Vagina (tissue), 2 donors: ENCODE measurements at regions not wholly inside any gene's neighbourhood (a gene's known extent, or its start where the extent isn't known, plus 50 kb on each side); places are given as distances from the start of the nearest gene placed in this dataset.

Experiments
- DNase-seq, 2 donors: peaks; one replicate each; pipeline ENCODE4 v3.0.0-alpha.2; 2017; ENCODE audit errors: extremely low spot score in 2 of 2
- H3K27ac ChIP-seq: fragments of 200-600 bp; sonication (generic); one replicate; pipeline ENCODE4 v1.5.1; 2019
- H3K27me3 ChIP-seq: fragments of 200-600 bp; sonication (generic); one replicate; pipeline ENCODE4 v1.5.1; 2019
- H3K36me3 ChIP-seq, 2 donors: fragments of 200-600 bp; sonication (generic); one replicate each; pipeline ENCODE4 v1.5.1; 2017 to 2019
- H3K4me1 ChIP-seq: fragments of 200-600 bp; sonication (generic); one replicate; pipeline ENCODE4 v1.5.1; 2019
- H3K4me3 ChIP-seq, 2 donors: fragments of 200-600 bp; sonication (generic); 1 replicate in 1 of 2; 2 replicates in 1 of 2; pipeline ENCODE4 v1.5.1; 2016 to 2019
- H3K9me3 ChIP-seq: fragments of 200-600 bp; sonication (generic); one replicate; pipeline ENCODE4 v1.5.1; 2019
- CTCF ChIP-seq, 3 experiments: fragments of 450-650 bp in 2 of 3; fragments of 200-600 bp in 1 of 3; sonication (generic) in 1 of 3; IDR thresholded peaks; one replicate each; pipeline ENCODE4 v1.5.1; 2017 to 2019; ENCODE audit warnings: antibody characterized with exemption in 3 of 3, mild to moderate bottlenecking in 2 of 3, moderate library complexity in 2 of 3
- POLR2A ChIP-seq, 2 donors: fragments of 450-650 bp; IDR thresholded peaks; one replicate each; pipeline ENCODE4 v1.6.1; 2017; ENCODE audit warnings: antibody characterized with exemption in 2 of 2, mild to moderate bottlenecking in 2 of 2, moderate library complexity in 2 of 2
- POLR2AphosphoS5 ChIP-seq, 2 donors: sonication (generic); formaldehyde crosslinking; IDR thresholded peaks; one replicate each; pipeline ENCODE4 v1.9.0; 2017; ENCODE audit warnings: antibody characterized with exemption in 2 of 2, mild to moderate bottlenecking in 2 of 2, low read depth in 1 of 2; ENCODE audit not compliant: insufficient read depth in 1 of 2
- intact Hi-C: fragments of 100-400 bp; cut with DNase I; formaldehyde crosslinking; loops from one replicate; pipeline ENCODE4 v1.15.1; 2023

DNA sequence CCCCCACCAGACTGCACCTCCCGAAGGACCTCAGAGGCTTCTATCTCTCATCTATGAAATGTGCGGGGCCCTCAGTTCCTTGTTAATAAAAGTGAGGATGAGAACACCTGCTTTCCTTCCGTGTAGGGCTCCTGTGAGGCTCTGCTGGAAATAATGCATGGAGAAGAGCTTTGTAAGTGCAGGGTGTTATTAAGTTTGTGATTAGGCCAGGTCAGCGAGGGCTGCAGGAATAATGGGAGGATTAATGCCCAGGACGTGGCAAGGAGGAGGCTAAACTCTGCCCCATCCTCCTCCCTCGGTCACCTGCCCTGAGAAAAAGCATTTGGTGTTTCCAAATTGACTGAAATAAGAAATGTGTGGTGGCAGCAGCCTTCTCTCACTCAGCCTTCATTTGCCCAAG is 83.5 kb upstream of the HSPA9 start:
- Histone ChIP-seq H3K27ac (no peak overlapping the region), H3K27me3 (no peaks in the 10 kb centered on the region), H3K4me1 (peaks cover 14% of the 10 kb centered on the region), H3K9me3 (no peaks in the 10 kb centered on the region), H3K4me3 (no peak overlapping the region), H3K36me3 (no peaks in the 10 kb centered on the region)
- no peak for TF ChIP-seq POLR2AphosphoS5 (IDR thresholded peaks at IDR 0.05; ENCODE audit: insufficient read depth in 1 of 2, low read depth in 1 of 2)
- no peak for TF ChIP-seq POLR2A (IDR thresholded peaks at IDR 0.05)
- TF ChIP-seq CTCF (IDR thresholded peaks at IDR 0.05): no peak
- intact Hi-C loops: no loop called here
- no peak for DNase-seq

- H3K4me3 ChIP-seq: no peak overlapping the region
- no peaks in the 10 kb centered on the region for H3K27me3 ChIP-seq
- intact Hi-C loops: no loop called here
- no peak for DNase-seq
- H3K36me3 ChIP-seq: no peaks in the 10 kb centered on the region
- no peak for TF ChIP-seq POLR2AphosphoS5 (IDR thresholded peaks at IDR 0.05; ENCODE audit: insufficient read depth in 1 of 2, low read depth in 1 of 2)
- TF ChIP-seq POLR2A (IDR thresholded peaks at IDR 0.05): no peak
- TF ChIP-seq CTCF (IDR thresholded peaks at IDR 0.05): no peak
- H3K4me1 ChIP-seq: peaks cover 1% of the 10 kb centered on the region
- no peaks in the 10 kb centered on the region for H3K9me3 ChIP-seq
- no peak overlapping the region for H3K27ac ChIP-seq
Measured at GRCh38 chr5:138657360-138657759, 82.2 kb upstream of the HSPA9 start.

DNA sequence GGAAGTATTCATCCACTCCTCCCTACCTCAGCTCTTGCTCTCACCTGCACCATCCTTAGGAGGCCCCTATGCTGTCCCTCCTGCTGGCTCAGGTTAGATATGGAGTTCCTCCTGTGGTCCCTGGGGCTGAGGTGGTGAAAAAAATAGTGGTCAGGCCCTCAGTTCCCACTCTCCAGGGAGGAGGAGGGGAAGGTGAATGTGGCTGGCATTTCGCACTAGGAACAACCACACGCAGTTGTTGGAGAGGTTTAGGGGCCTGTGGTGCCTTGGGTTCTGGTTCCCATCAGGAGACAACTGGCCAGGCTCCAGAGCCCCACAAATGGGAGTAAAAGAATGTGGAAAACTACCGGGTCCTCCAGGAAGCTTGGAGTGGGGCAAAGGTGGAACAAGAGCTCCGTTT is 81.7 kb upstream of the HSPA9 start:
- no peaks in the 10 kb centered on the region for H3K27me3 ChIP-seq
- no peak overlapping the region for H3K27ac ChIP-seq
- H3K9me3 ChIP-seq: no peaks in the 10 kb centered on the region
- no peaks in the 10 kb centered on the region for H3K36me3 ChIP-seq
- DNase-seq: no peak
- no peaks in the 10 kb centered on the region for H3K4me1 ChIP-seq
- TF ChIP-seq CTCF (IDR thresholded peaks at IDR 0.05) (no peak), POLR2A (IDR thresholded peaks at IDR 0.05) (no peak), POLR2AphosphoS5 (IDR thresholded peaks at IDR 0.05; ENCODE audit: insufficient read depth in 1 of 2, low read depth in 1 of 2) (no peak)
- intact Hi-C loops: no loop called here
- H3K4me3 ChIP-seq: no peak overlapping the region

DNA sequence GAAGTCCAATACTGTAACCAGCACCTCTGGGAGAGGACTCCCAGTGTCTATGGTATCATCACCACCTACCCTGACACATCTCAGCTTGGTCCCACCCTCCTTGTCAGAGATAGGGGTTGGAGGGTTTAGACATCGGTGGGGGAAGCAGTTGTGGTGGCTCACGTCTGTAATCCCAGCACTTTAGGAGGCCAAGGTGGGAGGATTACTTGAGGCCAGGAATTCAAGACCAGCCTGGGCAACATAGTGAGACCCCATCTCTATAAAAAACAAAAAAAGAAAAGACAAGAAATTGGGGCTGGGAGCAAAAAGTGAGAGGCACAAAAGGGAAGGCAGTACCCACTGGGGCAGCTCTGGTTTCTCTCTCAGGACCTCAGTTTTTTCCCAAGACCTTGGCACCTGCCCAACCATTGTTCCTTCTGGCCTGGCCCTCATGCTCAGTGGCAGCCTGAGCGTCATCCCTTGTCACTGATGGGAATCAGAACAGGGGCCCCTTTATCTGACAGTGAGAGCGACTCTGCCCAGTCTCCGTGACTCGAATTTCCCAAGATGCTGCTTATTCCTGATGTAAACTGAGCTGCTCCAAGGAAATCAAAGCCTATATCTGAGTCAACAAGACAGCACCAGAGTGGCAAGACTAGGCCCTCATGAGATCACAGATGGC is 80.5 kb upstream of the HSPA9 start:
- Histone ChIP-seq H3K27me3 (no peaks in the 10 kb centered on the region), H3K9me3 (no peaks in the 10 kb centered on the region), H3K4me1 (no peaks in the 10 kb centered on the region), H3K36me3 (no peaks in the 10 kb centered on the region), H3K4me3 (no peak overlapping the region), H3K27ac (no peak overlapping the region)
- intact Hi-C loops: no loop called here
- DNase-seq: no peak
- TF ChIP-seq POLR2AphosphoS5 (IDR thresholded peaks at IDR 0.05; ENCODE audit: insufficient read depth in 1 of 2, low read depth in 1 of 2) (no peak), POLR2A (IDR thresholded peaks at IDR 0.05) (no peak), CTCF (IDR thresholded peaks at IDR 0.05) (no peak)

- TF ChIP-seq POLR2AphosphoS5 (IDR thresholded peaks at IDR 0.05; ENCODE audit: insufficient read depth in 1 of 2, low read depth in 1 of 2) (no peak), CTCF (IDR thresholded peaks at IDR 0.05) (no peak), POLR2A (IDR thresholded peaks at IDR 0.05) (no peak)
- no peaks in the 10 kb centered on the region for H3K36me3 ChIP-seq
- intact Hi-C loops: no loop called here
- H3K4me3 ChIP-seq: no peak overlapping the region
- H3K27me3 ChIP-seq: no peaks in the 10 kb centered on the region
- H3K27ac ChIP-seq: no peak overlapping the region
- no peak for DNase-seq
- no peaks in the 10 kb centered on the region for H3K4me1 ChIP-seq
- no peaks in the 10 kb centered on the region for H3K9me3 ChIP-seq
Measured at GRCh38 chr5:138654281-138654867, 79.2 kb upstream of the HSPA9 start.
